Neural progenitor cell (in vitro differentiated cells): ENCODE measurements at regions not wholly inside any gene's neighbourhood (a gene's known extent, or its start where the extent isn't known, plus 50 kb on each side); places are given as distances from the start of the nearest gene placed in this dataset.
"Not testable (repeated sequence)": the region's sequence is repeated elsewhere in the genome, so short reads cannot be mapped to it uniquely, and the experiment has no call there.

Source experiments
- DNase-seq: peaks from one replicate; pipeline ENCODE4 v3.0.0-alpha.2; 2016; ENCODE audit warnings: low spot score
- H2AFZ ChIP-seq: fragments of 200-600 bp; sonication (generic); replicated peaks from 2 replicates; pipeline ENCODE4 v1.6.1; 2016; ENCODE audit warnings: antibody characterized with exemption
- H3F3A ChIP-seq: fragments of 200-600 bp; sonication (generic); 2 replicates; pipeline ENCODE4 v1.6.1; 2016; ENCODE audit warnings: antibody characterized with exemption, low read depth
- H3K27ac ChIP-seq: fragments of 200-600 bp; sonication (generic); 2 replicates; pipeline ENCODE4 v1.5.1; 2016; ENCODE audit warnings: mild to moderate bottlenecking
- H3K27me3 ChIP-seq: fragments of 200-600 bp; sonication (generic); 2 replicates; pipeline ENCODE4 v1.6.1; 2016; ENCODE audit warnings: mild to moderate bottlenecking, moderate library complexity
- H3K36me3 ChIP-seq: fragments of 200-600 bp; sonication (generic); 2 replicates; pipeline ENCODE4 v1.5.1; 2016
- H3K4me1 ChIP-seq: fragments of 200-600 bp; sonication (generic); 2 replicates; pipeline ENCODE4 v1.6.1; 2016; ENCODE audit warnings: mixed run types
- H3K4me2 ChIP-seq: fragments of 200-600 bp; sonication (generic); 2 replicates; pipeline ENCODE4 v1.6.1; 2016
- H3K4me3 ChIP-seq: fragments of 200-600 bp; sonication (generic); 2 replicates; pipeline ENCODE4 v1.5.1; 2016
- H3K79me2 ChIP-seq: fragments of 200-600 bp; sonication (generic); 2 replicates; pipeline ENCODE4 v1.6.1; 2016; ENCODE audit warnings: low read depth
- H3K9ac ChIP-seq: fragments of 200-600 bp; sonication (generic); 2 replicates; pipeline ENCODE4 v1.6.1; 2016
- H3K9me3 ChIP-seq: fragments of 200-600 bp; sonication (generic); 2 replicates; pipeline ENCODE4 v1.5.1; 2016; ENCODE audit warnings: low read depth
- H4K20me1 ChIP-seq: fragments of 200-600 bp; sonication (generic); 2 replicates; pipeline ENCODE4 v1.6.1; 2016; ENCODE audit warnings: low read depth
- H3K27ac Mint-ChIP-seq: 3 replicates; pipeline ENCODE4 v1.8.0; 2021; ENCODE audit warnings: mixed read lengths
- H3K27me3 Mint-ChIP-seq: 2 replicates; pipeline ENCODE4 v1.8.0; 2022; ENCODE audit warnings: low read depth, mild to moderate bottlenecking, inconsistent platforms, moderate library complexity, mixed read lengths; ENCODE audit not compliant: insufficient read depth
- H3K36me3 Mint-ChIP-seq: 3 replicates; pipeline ENCODE4 v1.8.0; 2021; ENCODE audit warnings: mixed read lengths
- H3K4me1 Mint-ChIP-seq: 3 replicates; pipeline ENCODE4 v1.8.0; 2021; ENCODE audit warnings: mixed read lengths
- H3K4me3 Mint-ChIP-seq: 3 replicates; pipeline ENCODE4 v1.8.0; 2021; ENCODE audit warnings: mild to moderate bottlenecking, moderate library complexity, mixed read lengths
- H3K9me3 Mint-ChIP-seq: 3 replicates; pipeline ENCODE4 v1.8.0; 2020; ENCODE audit warnings: mixed read lengths
- CTCF ChIP-seq: fragments of 200-600 bp; sonication (generic); IDR thresholded peaks from 2 replicates; pipeline ENCODE4 v1.5.1; 2017; ENCODE audit warnings: antibody characterized with exemption, mild to moderate bottlenecking
- EZH2 ChIP-seq: fragments of 200-600 bp; sonication (generic); IDR thresholded peaks from 2 replicates; pipeline ENCODE4 v1.6.1; 2017; ENCODE audit warnings: antibody characterized with exemption, mild to moderate bottlenecking, moderate library complexity
- EZH2phosphoT487 ChIP-seq: fragments of 200-600 bp; sonication (generic); IDR thresholded peaks from 2 replicates; pipeline ENCODE4 v1.6.1; 2017; ENCODE audit warnings: antibody characterized with exemption

GRCh38 chr2:126272401-126272800, 383.6 kb upstream of the GYPC start:
- Histone ChIP-seq H3K4me1 (no peaks in the 10 kb centered on the region), H3K79me2 (no peaks in the 10 kb centered on the region)
- no peak overlapping the region for H3K4me3 Mint-ChIP-seq

GRCh38 chr2:126275098-126275497, 380.9 kb upstream of the GYPC start:
- DNase-seq = no peak
- H3K27me3 ChIP-seq = no peaks in the 10 kb centered on the region
- no peaks in the 10 kb centered on the region for H4K20me1 ChIP-seq
- H3K27me3 Mint-ChIP-seq = peaks cover 3% of the 10 kb centered on the region
- H3K9me3 ChIP-seq = no peaks in the 10 kb centered on the region
- no peak overlapping the region for H3K4me3 ChIP-seq
- no peak overlapping the region for H3K4me3 Mint-ChIP-seq
- no peaks in the 10 kb centered on the region for H3K4me1 ChIP-seq
- TF ChIP-seq EZH2phosphoT487 (no peak), CTCF (no peak), EZH2 (no peak)
- H3K36me3 Mint-ChIP-seq = no peaks in the 10 kb centered on the region
- H3K79me2 ChIP-seq = no peaks in the 10 kb centered on the region
- no peak overlapping the region for H3K27ac Mint-ChIP-seq
- no peak overlapping the region for H3K9ac ChIP-seq
- no peak overlapping the region for H3K27ac ChIP-seq
- H2AFZ ChIP-seq = no peak overlapping the region
- H3K4me2 ChIP-seq = no peak overlapping the region
- no peaks in the 10 kb centered on the region for H3F3A ChIP-seq
- no peaks in the 10 kb centered on the region for H3K4me1 Mint-ChIP-seq
- H3K36me3 ChIP-seq = no peaks in the 10 kb centered on the region
- H3K9me3 Mint-ChIP-seq = no peaks in the 10 kb centered on the region

More at GRCh38 chr2:126272401-126272800, 383.6 kb upstream of the GYPC start:
- Histone ChIP-seq H3K9ac (no peak overlapping the region), H3F3A (no peaks in the 10 kb centered on the region), H4K20me1 (no peaks in the 10 kb centered on the region), H3K27ac (no peak overlapping the region), H3K4me2 (no peak overlapping the region), H2AFZ (no peak overlapping the region), H3K4me3 (no peak overlapping the region), H3K27me3 (peaks cover 4% of the 10 kb centered on the region), H3K9me3 (no peaks in the 10 kb centered on the region), H3K36me3 (no peaks in the 10 kb centered on the region)
- H3K27me3 Mint-ChIP-seq = peaks cover 3% of the 10 kb centered on the region
- no peak for TF ChIP-seq EZH2phosphoT487
- no peak for TF ChIP-seq EZH2
- no peak for TF ChIP-seq CTCF
- DNase-seq = no peak
- no peaks in the 10 kb centered on the region for H3K4me1 Mint-ChIP-seq
- H3K9me3 Mint-ChIP-seq = no peaks in the 10 kb centered on the region
- no peaks in the 10 kb centered on the region for H3K36me3 Mint-ChIP-seq
- no peak overlapping the region for H3K27ac Mint-ChIP-seq

GRCh38 chr2:126276268-126276667, 379.7 kb upstream of the GYPC start:
- H3K9me3 ChIP-seq, H3K36me3 Mint-ChIP-seq: not testable (repeated sequence)

GRCh38 chr2:126288362-126288761, 367.6 kb upstream of the GYPC start:
- Mint-ChIP-seq H3K4me1 (no peaks in the 10 kb centered on the region), H3K9me3 (no peaks in the 10 kb centered on the region), H3K27ac (no peak overlapping the region), H3K27me3 (no peaks in the 10 kb centered on the region), H3K36me3 (no peaks in the 10 kb centered on the region), H3K4me3 (no peak overlapping the region)
- Histone ChIP-seq H3K9ac (no peak overlapping the region), H3F3A (no peaks in the 10 kb centered on the region), H3K4me1 (no peaks in the 10 kb centered on the region), H3K4me3 (no peak overlapping the region), H3K27me3 (no peaks in the 10 kb centered on the region), H3K27ac (no peak overlapping the region), H4K20me1 (no peaks in the 10 kb centered on the region), H3K36me3 (no peaks in the 10 kb centered on the region), H2AFZ (no peak overlapping the region), H3K4me2 (no peak overlapping the region), H3K79me2 (no peaks in the 10 kb centered on the region), H3K9me3 (no peaks in the 10 kb centered on the region)
- TF ChIP-seq EZH2 (no peak), EZH2phosphoT487 (no peak), CTCF (no peak)
- no peak for DNase-seq

More at GRCh38 chr2:126276268-126276667, 379.7 kb upstream of the GYPC start:
- H3K4me3 ChIP-seq, H3K79me2 ChIP-seq, H3K27me3 Mint-ChIP-seq, H3K36me3 ChIP-seq, H4K20me1 ChIP-seq, H3K4me3 Mint-ChIP-seq, H3K4me1 Mint-ChIP-seq, H3K9ac ChIP-seq, DNase-seq, H3K27ac ChIP-seq, H3F3A ChIP-seq, H3K27me3 ChIP-seq, H3K4me1 ChIP-seq, H2AFZ ChIP-seq, H3K9me3 Mint-ChIP-seq, H3K4me2 ChIP-seq, H3K27ac Mint-ChIP-seq: not testable (repeated sequence)

GRCh38 chr2:126293962-126294361, 362.0 kb upstream of the GYPC start:
- H3K36me3 Mint-ChIP-seq, H3K4me3 ChIP-seq, DNase-seq, H3K9ac ChIP-seq, H3K27ac ChIP-seq, H3K27me3 ChIP-seq, H3K9me3 ChIP-seq, H3K4me1 ChIP-seq, H3K4me3 Mint-ChIP-seq, H3K4me1 Mint-ChIP-seq, H3K27me3 Mint-ChIP-seq, H3K4me2 ChIP-seq, H2AFZ ChIP-seq, H3K79me2 ChIP-seq, H4K20me1 ChIP-seq, H3K36me3 ChIP-seq, H3K27ac Mint-ChIP-seq, H3F3A ChIP-seq, H3K9me3 Mint-ChIP-seq: not testable (repeated sequence)
